ENCODE measurements at regions not wholly inside any gene's neighbourhood (a gene's known extent, or its start where the extent isn't known, plus 50 kb on each side); places are given as distances from the start of the nearest gene placed in this dataset.

DNA sequence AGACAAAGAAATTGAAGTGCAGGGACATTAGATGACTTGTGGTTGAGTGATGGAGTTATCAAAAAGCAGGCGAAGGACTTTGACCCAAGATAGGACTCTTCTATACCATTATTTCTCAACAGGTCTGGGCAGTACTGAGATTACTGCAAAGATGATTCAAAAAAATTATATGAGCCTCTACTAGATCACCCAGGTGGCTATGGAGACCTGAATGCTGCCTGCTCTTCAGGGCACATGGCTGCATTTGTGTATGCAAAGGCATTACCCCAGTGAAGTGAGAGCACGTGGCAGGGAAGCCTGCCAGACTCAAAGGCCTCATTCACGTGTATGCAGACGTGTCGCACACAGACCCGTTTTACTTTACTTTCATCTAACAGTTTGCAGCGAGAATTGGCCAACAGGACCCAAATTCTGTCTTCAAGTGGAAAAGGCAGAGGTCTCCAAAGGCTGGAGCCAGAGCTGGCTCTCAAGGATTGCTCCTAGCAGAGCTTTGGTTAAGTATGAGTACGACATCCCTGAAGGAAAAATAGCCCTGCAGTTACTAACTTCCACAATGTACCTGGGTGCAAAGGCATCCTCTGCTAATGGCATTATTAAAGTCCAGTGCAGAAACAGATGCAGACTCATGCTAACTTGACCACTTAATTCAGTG, 113.8 kb upstream of the ARMC2 start:
- Histone ChIP-seq H2AFZ (ENCODE audit: insufficient read depth, low read length, poor library complexity) (no peak overlapping the region), H3K79me2 (ENCODE audit: control insufficient read depth, insufficient read depth, low read length, poor library complexity) (peaks cover 1% of the 10 kb centered on the region), H3K4me2 (ENCODE audit: low read length) (no peak overlapping the region), H3K4ac (ENCODE audit: low read depth, low read length) (no peak overlapping the region), H3K14ac (ENCODE audit: low read length) (peak overlapping the region; percentile 17), H3K23ac (ENCODE audit: low read length) (no peak overlapping the region), H3K18ac (ENCODE audit: low read length) (no peak overlapping the region), H4K12ac (ENCODE audit: low read depth, low read length) (no peak overlapping the region), H3K4me1 (ENCODE audit: control insufficient read depth in 1 of 2, insufficient read depth in 2 of 2, low read length in 2 of 2) (peaks cover 36 to 49% of the 10 kb centered on the region in 2 experiments), H4K8ac (ENCODE audit: low read depth, low read length) (no peak overlapping the region), H2BK5ac (ENCODE audit: low read depth, low read length, poor library complexity) (peak overlapping the region; percentile 3), H4K91ac (ENCODE audit: low read depth, low read length) (peak overlapping the region; percentile 61), H3K9me3 (ENCODE audit: insufficient read depth, low read depth, low read length) (peaks cover 2% of the 10 kb centered on the region), H3K36me3 (ENCODE audit: control insufficient read depth in 1 of 2, insufficient read depth in 2 of 2, low read length in 2 of 2) (no peaks in the 10 kb centered on the region), H2AK5ac (ENCODE audit: low read length) (peak overlapping the region; percentile 84), H3K27ac (ENCODE audit: low read depth, low read length) (peak overlapping the region; percentile 28), H3K79me1 (ENCODE audit: low read length) (peaks cover 35% of the 10 kb centered on the region), H2BK12ac (ENCODE audit: low read length) (peak overlapping the region; percentile 25), H3K4me3 (ENCODE audit: low read depth, low read length) (no peak overlapping the region), H3K9ac (ENCODE audit: low read length) (no peak overlapping the region), H3K27me3 (ENCODE audit: insufficient read depth, low read length) (no peaks in the 10 kb centered on the region), H2BK120ac (ENCODE audit: insufficient read depth, low read length, poor library complexity) (no peak overlapping the region)
- WGBS (ENCODE audit: extremely low coverage, insufficient coverage, insufficient read length): no CpG with 5 or more reads among the region's 8 CpGs
- no peak for DNase-seq

- no peak overlapping the region for H3K23ac ChIP-seq (ENCODE audit: low read length)
- H3K18ac ChIP-seq (ENCODE audit: low read length): peak overlapping the region; percentile 31
- peak overlapping the region; percentile 75 for H2BK12ac ChIP-seq (ENCODE audit: low read length)
- no peak overlapping the region for H4K12ac ChIP-seq (ENCODE audit: low read depth, low read length)
- H3K27me3 ChIP-seq (ENCODE audit: insufficient read depth, low read length): no peaks in the 10 kb centered on the region
- H3K4me2 ChIP-seq (ENCODE audit: low read length): peak overlapping the region; percentile 17
- H3K4me1 ChIP-seq (ENCODE audit: control insufficient read depth in 1 of 2, insufficient read depth in 2 of 2, low read length in 2 of 2): peaks cover 40 to 51% of the 10 kb centered on the region in 2 experiments
- WGBS (ENCODE audit: extremely low coverage, insufficient coverage, insufficient read length): 100% methylated on average over 1 of the region's 2 CpGs
- peaks cover 37% of the 10 kb centered on the region for H3K79me1 ChIP-seq (ENCODE audit: low read length)
- peak overlapping the region; percentile 94 for H3K27ac ChIP-seq (ENCODE audit: low read depth, low read length)
- peak overlapping the region; percentile 82 for H2BK120ac ChIP-seq (ENCODE audit: insufficient read depth, low read length, poor library complexity)
- no peak overlapping the region for H3K4me3 ChIP-seq (ENCODE audit: low read depth, low read length)
- peak overlapping the region; percentile 89 for H4K91ac ChIP-seq (ENCODE audit: low read depth, low read length)
- peak overlapping the region; percentile 34 for H4K8ac ChIP-seq (ENCODE audit: low read depth, low read length)
- peak overlapping the region; percentile 68 for H2AK5ac ChIP-seq (ENCODE audit: low read length)
- peak overlapping the region; percentile 27 for H3K4ac ChIP-seq (ENCODE audit: low read depth, low read length)
- peaks cover 1% of the 10 kb centered on the region for H3K79me2 ChIP-seq (ENCODE audit: control insufficient read depth, insufficient read depth, low read length, poor library complexity)
- no peaks in the 10 kb centered on the region for H3K36me3 ChIP-seq (ENCODE audit: control insufficient read depth in 1 of 2, insufficient read depth in 2 of 2, low read length in 2 of 2)
- peak overlapping the region; percentile 81 for H2BK5ac ChIP-seq (ENCODE audit: low read depth, low read length, poor library complexity)
- H2AFZ ChIP-seq (ENCODE audit: insufficient read depth, low read length, poor library complexity): peak overlapping the region; percentile 12
- peaks cover 2% of the 10 kb centered on the region for H3K9me3 ChIP-seq (ENCODE audit: insufficient read depth, low read depth, low read length)
- H3K9ac ChIP-seq (ENCODE audit: low read length): no peak overlapping the region
- peak; percentile 77 to 79 for DNase-seq
- H3K14ac ChIP-seq (ENCODE audit: low read length): peak overlapping the region; percentile 67
These were observed 112.8 kb upstream of the ARMC2 start for GRCh38 chr6:108735310-108736001.

- Histone ChIP-seq H4K91ac (ENCODE audit: low read depth, low read length) (peak overlapping the region; percentile 63), H3K18ac (ENCODE audit: low read length) (peak overlapping the region; percentile 24), H3K14ac (ENCODE audit: low read length) (peak overlapping the region; percentile 49), H3K23ac (ENCODE audit: low read length) (no peak overlapping the region), H3K36me3 (ENCODE audit: control insufficient read depth in 1 of 2, insufficient read depth in 2 of 2, low read length in 2 of 2) (no peaks in the 10 kb centered on the region), H3K4ac (ENCODE audit: low read depth, low read length) (peak overlapping the region; percentile 43), H3K79me2 (ENCODE audit: control insufficient read depth, insufficient read depth, low read length, poor library complexity) (peaks cover 1% of the 10 kb centered on the region), H3K4me1 (ENCODE audit: control insufficient read depth in 1 of 2, insufficient read depth in 2 of 2, low read length in 2 of 2) (peaks cover 40 to 48% of the 10 kb centered on the region in 2 experiments), H2AFZ (ENCODE audit: insufficient read depth, low read length, poor library complexity) (peak overlapping the region; percentile 12), H2BK5ac (ENCODE audit: low read depth, low read length, poor library complexity) (peak overlapping the region; percentile 78), H4K8ac (ENCODE audit: low read depth, low read length) (peak overlapping the region; percentile 34), H3K27me3 (ENCODE audit: insufficient read depth, low read length) (no peaks in the 10 kb centered on the region), H3K79me1 (ENCODE audit: low read length) (peaks cover 35% of the 10 kb centered on the region), H3K9me3 (ENCODE audit: insufficient read depth, low read depth, low read length) (peaks cover 2% of the 10 kb centered on the region), H2BK120ac (ENCODE audit: insufficient read depth, low read length, poor library complexity) (peak overlapping the region; percentile 50), H2AK5ac (ENCODE audit: low read length) (peak overlapping the region; percentile 52), H2BK12ac (ENCODE audit: low read length) (peak overlapping the region; percentile 85), H3K9ac (ENCODE audit: low read length) (no peak overlapping the region), H3K4me3 (ENCODE audit: low read depth, low read length) (no peak overlapping the region), H3K27ac (ENCODE audit: low read depth, low read length) (peak overlapping the region; percentile 94), H3K4me2 (ENCODE audit: low read length) (peak overlapping the region; percentile 17), H4K12ac (ENCODE audit: low read depth, low read length) (no peak overlapping the region)
- no CpG with 5 or more reads among the region's 7 CpGs for WGBS (ENCODE audit: extremely low coverage, insufficient coverage, insufficient read length)
- peak; percentile 56 to 76 for DNase-seq
These were observed 112.2 kb upstream of the ARMC2 start for GRCh38 chr6:108736002-108736361.

DNA sequence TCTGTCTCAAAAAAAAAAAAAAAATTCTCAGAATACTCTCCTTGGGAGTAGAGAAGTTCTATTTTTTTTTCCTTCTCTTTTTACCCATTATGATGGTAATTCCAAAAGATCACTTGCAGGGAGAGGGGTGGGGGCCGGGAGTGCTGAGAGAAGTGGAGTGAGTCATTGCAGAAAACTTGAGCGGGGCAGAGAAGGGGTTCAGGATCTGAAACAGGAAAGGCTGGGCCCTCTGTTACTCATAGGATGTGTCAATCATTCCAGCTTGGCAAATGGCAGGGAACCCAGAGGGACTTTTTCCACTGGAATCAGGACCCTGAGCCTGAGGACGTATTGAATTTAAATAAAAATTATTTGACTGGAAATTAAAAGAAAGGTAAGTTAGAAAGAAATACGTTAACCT, 111.4 kb upstream of the ARMC2 start:
- Histone ChIP-seq H4K91ac (ENCODE audit: low read depth, low read length) (no peak overlapping the region), H4K8ac (ENCODE audit: low read depth, low read length) (no peak overlapping the region), H3K27ac (ENCODE audit: low read depth, low read length) (peak overlapping the region; percentile 65), H2AFZ (ENCODE audit: insufficient read depth, low read length, poor library complexity) (no peak overlapping the region), H4K12ac (ENCODE audit: low read depth, low read length) (no peak overlapping the region), H3K23ac (ENCODE audit: low read length) (no peak overlapping the region), H3K14ac (ENCODE audit: low read length) (no peak overlapping the region), H2AK5ac (ENCODE audit: low read length) (no peak overlapping the region), H2BK5ac (ENCODE audit: low read depth, low read length, poor library complexity) (no peak overlapping the region), H3K79me2 (ENCODE audit: control insufficient read depth, insufficient read depth, low read length, poor library complexity) (peaks cover 1% of the 10 kb centered on the region), H3K9me3 (ENCODE audit: insufficient read depth, low read depth, low read length) (peaks cover 2% of the 10 kb centered on the region), H3K36me3 (ENCODE audit: control insufficient read depth in 1 of 2, insufficient read depth in 2 of 2, low read length in 2 of 2) (no peaks in the 10 kb centered on the region), H3K18ac (ENCODE audit: low read length) (no peak overlapping the region), H3K4me1 (ENCODE audit: control insufficient read depth in 1 of 2, insufficient read depth in 2 of 2, low read length in 2 of 2) (peaks cover 40 to 53% of the 10 kb centered on the region in 2 experiments), H3K27me3 (ENCODE audit: insufficient read depth, low read length) (no peaks in the 10 kb centered on the region), H2BK120ac (ENCODE audit: insufficient read depth, low read length, poor library complexity) (no peak overlapping the region), H2BK12ac (ENCODE audit: low read length) (no peak overlapping the region), H3K9ac (ENCODE audit: low read length) (no peak overlapping the region), H3K4ac (ENCODE audit: low read depth, low read length) (no peak overlapping the region), H3K79me1 (ENCODE audit: low read length) (peaks cover 35% of the 10 kb centered on the region), H3K4me2 (ENCODE audit: low read length) (no peak overlapping the region), H3K4me3 (ENCODE audit: low read depth, low read length) (no peak overlapping the region)
- WGBS (ENCODE audit: extremely low coverage, insufficient coverage, insufficient read length): 100% methylated on average over 1 of the region's 4 CpGs
- DNase-seq: peak; percentile 34 to 59
